ENCODE measurements at regions not wholly inside any gene's neighbourhood (a gene's known extent, or its start where the extent isn't known, plus 50 kb on each side); places are given as distances from the start of the nearest gene placed in this dataset.

GRCh38 chr1:201597551-201598230, 58.8 kb downstream of the NAV1 start:
- no peak overlapping the region for H3K18ac ChIP-seq (ENCODE audit: low read length)
- no peak overlapping the region for H4K91ac ChIP-seq (ENCODE audit: low read depth, low read length)
- H3K14ac ChIP-seq (ENCODE audit: low read length): no peak overlapping the region
- no peak overlapping the region for H3K4ac ChIP-seq (ENCODE audit: low read depth, low read length)
- H2AFZ ChIP-seq (ENCODE audit: insufficient read depth, low read length, poor library complexity): no peak overlapping the region
- H3K9me3 ChIP-seq (ENCODE audit: insufficient read depth, low read depth, low read length): peaks cover 3% of the 10 kb centered on the region
- no peak overlapping the region for H2BK12ac ChIP-seq (ENCODE audit: low read length)
- H3K27me3 ChIP-seq (ENCODE audit: insufficient read depth, low read length): no peaks in the 10 kb centered on the region
- no CpG with 5 or more reads among the region's 15 CpGs for whole genome bisulfite sequencing (ENCODE audit: extremely low coverage, insufficient coverage, insufficient read length)
- H2AK5ac ChIP-seq (ENCODE audit: low read length): no peak overlapping the region
- no peak overlapping the region for H3K27ac ChIP-seq (ENCODE audit: low read depth, low read length)
- no peak for DNase-seq
- peaks cover 14 to 16% of the 10 kb centered on the region in 2 experiments for H3K4me1 ChIP-seq (ENCODE audit: control insufficient read depth in 1 of 2, insufficient read depth in 2 of 2, low read length in 2 of 2)
- no peak overlapping the region for H3K23ac ChIP-seq (ENCODE audit: low read length)
- no peak overlapping the region for H4K8ac ChIP-seq (ENCODE audit: low read depth, low read length)
- no peak overlapping the region for H3K4me2 ChIP-seq (ENCODE audit: low read length)
- peaks cover 11 to 23% of the 10 kb centered on the region in 2 experiments for H3K36me3 ChIP-seq (ENCODE audit: control insufficient read depth in 1 of 2, insufficient read depth in 2 of 2, low read length in 2 of 2)
- no peak overlapping the region for H3K9ac ChIP-seq (ENCODE audit: low read length)
- no peak overlapping the region for H2BK5ac ChIP-seq (ENCODE audit: low read depth, low read length, poor library complexity)
- H3K79me2 ChIP-seq (ENCODE audit: control insufficient read depth, insufficient read depth, low read length, poor library complexity): no peaks in the 10 kb centered on the region
- no peak overlapping the region for H3K4me3 ChIP-seq (ENCODE audit: low read depth, low read length)
- H3K79me1 ChIP-seq (ENCODE audit: low read length): no peaks in the 10 kb centered on the region
- H4K12ac ChIP-seq (ENCODE audit: low read depth, low read length): no peak overlapping the region
- H2BK120ac ChIP-seq (ENCODE audit: insufficient read depth, low read length, poor library complexity): no peak overlapping the region

DNA sequence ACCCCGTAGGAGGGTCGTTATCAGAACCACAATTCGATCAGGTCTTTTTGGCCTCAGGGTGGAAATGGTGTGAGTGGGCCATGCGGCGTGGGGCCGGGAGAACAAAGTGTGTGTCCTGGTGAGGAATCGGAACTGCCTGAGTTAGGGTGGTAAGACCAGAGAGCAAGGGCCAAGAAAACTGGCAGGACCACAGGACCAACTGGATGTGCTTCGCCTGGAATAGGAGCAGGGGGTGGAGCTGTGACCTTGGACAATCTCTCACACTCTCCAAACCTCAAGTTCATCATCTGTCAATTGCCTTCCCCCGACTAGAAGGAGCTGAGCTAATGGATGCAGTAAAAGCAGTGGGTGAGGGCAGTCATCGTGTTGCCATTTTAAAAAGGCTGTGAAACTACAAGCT, 59.5 kb downstream of the NAV1 start:
- Histone ChIP-seq H2AK5ac (ENCODE audit: low read length) (no peak overlapping the region), H3K23ac (ENCODE audit: low read length) (no peak overlapping the region), H3K14ac (ENCODE audit: low read length) (no peak overlapping the region), H3K18ac (ENCODE audit: low read length) (no peak overlapping the region), H2BK5ac (ENCODE audit: low read depth, low read length, poor library complexity) (no peak overlapping the region), H3K9me3 (ENCODE audit: insufficient read depth, low read depth, low read length) (peaks cover 3% of the 10 kb centered on the region), H3K4ac (ENCODE audit: low read depth, low read length) (no peak overlapping the region), H3K27ac (ENCODE audit: low read depth, low read length) (no peak overlapping the region), H3K4me1 (ENCODE audit: control insufficient read depth in 1 of 2, insufficient read depth in 2 of 2, low read length in 2 of 2) (peaks cover 10% of the 10 kb centered on the region in 2 experiments), H2BK12ac (ENCODE audit: low read length) (no peak overlapping the region), H4K8ac (ENCODE audit: low read depth, low read length) (no peak overlapping the region), H3K36me3 (ENCODE audit: control insufficient read depth in 1 of 2, insufficient read depth in 2 of 2, low read length in 2 of 2) (peaks cover 10 to 23% of the 10 kb centered on the region in 2 experiments), H4K12ac (ENCODE audit: low read depth, low read length) (no peak overlapping the region), H3K4me3 (ENCODE audit: low read depth, low read length) (no peak overlapping the region), H3K79me2 (ENCODE audit: control insufficient read depth, insufficient read depth, low read length, poor library complexity) (no peaks in the 10 kb centered on the region), H2BK120ac (ENCODE audit: insufficient read depth, low read length, poor library complexity) (no peak overlapping the region), H3K27me3 (ENCODE audit: insufficient read depth, low read length) (no peaks in the 10 kb centered on the region), H2AFZ (ENCODE audit: insufficient read depth, low read length, poor library complexity) (no peak overlapping the region), H3K79me1 (ENCODE audit: low read length) (no peaks in the 10 kb centered on the region), H3K4me2 (ENCODE audit: low read length) (no peak overlapping the region), H4K91ac (ENCODE audit: low read depth, low read length) (no peak overlapping the region), H3K9ac (ENCODE audit: low read length) (no peak overlapping the region)
- no CpG with 5 or more reads among the region's 10 CpGs for WGBS (ENCODE audit: extremely low coverage, insufficient coverage, insufficient read length)
- DNase-seq: no peak

- H3K23ac ChIP-seq (ENCODE audit: low read length): no peak overlapping the region
Measured at GRCh38 chr1:201598973-201599372, 60.0 kb downstream of the NAV1 start.

DNA sequence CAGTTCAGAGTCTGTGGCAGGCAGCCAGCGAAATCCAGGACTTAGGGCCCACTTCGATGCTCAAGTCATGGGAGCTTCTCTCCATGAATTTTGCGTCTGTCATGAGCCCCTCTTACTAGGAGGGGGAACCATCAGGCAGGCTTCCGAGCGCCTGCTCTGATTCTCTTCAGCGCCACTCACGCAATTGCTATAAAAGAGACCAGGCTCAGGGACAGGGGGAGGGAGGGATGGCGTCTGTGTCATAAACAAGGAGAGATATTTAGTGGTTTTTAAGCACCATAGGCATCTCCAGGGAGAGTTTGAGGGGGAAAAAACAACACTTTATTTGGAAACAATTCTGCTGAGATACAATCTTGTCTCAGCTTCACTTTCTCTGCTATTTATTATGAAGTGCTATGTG, 60.6 kb downstream of the NAV1 start:
- Histone ChIP-seq H4K8ac (ENCODE audit: low read depth, low read length) (no peak overlapping the region), H3K9me3 (ENCODE audit: insufficient read depth, low read depth, low read length) (peaks cover 3% of the 10 kb centered on the region), H3K4me2 (ENCODE audit: low read length) (no peak overlapping the region), H2AFZ (ENCODE audit: insufficient read depth, low read length, poor library complexity) (no peak overlapping the region), H3K14ac (ENCODE audit: low read length) (no peak overlapping the region), H3K79me2 (ENCODE audit: control insufficient read depth, insufficient read depth, low read length, poor library complexity) (no peaks in the 10 kb centered on the region), H3K79me1 (ENCODE audit: low read length) (no peaks in the 10 kb centered on the region), H2BK120ac (ENCODE audit: insufficient read depth, low read length, poor library complexity) (no peak overlapping the region), H3K23ac (ENCODE audit: low read length) (no peak overlapping the region), H3K9ac (ENCODE audit: low read length) (no peak overlapping the region), H3K36me3 (ENCODE audit: control insufficient read depth in 1 of 2, insufficient read depth in 2 of 2, low read length in 2 of 2) (peaks cover 10 to 23% of the 10 kb centered on the region in 2 experiments), H2BK12ac (ENCODE audit: low read length) (no peak overlapping the region), H4K91ac (ENCODE audit: low read depth, low read length) (no peak overlapping the region), H3K27ac (ENCODE audit: low read depth, low read length) (no peak overlapping the region), H2BK5ac (ENCODE audit: low read depth, low read length, poor library complexity) (no peak overlapping the region), H3K4me3 (ENCODE audit: low read depth, low read length) (no peak overlapping the region), H3K27me3 (ENCODE audit: insufficient read depth, low read length) (no peaks in the 10 kb centered on the region), H4K12ac (ENCODE audit: low read depth, low read length) (no peak overlapping the region), H3K4me1 (ENCODE audit: control insufficient read depth in 1 of 2, insufficient read depth in 2 of 2, low read length in 2 of 2) (peaks cover 0 to 2% of the 10 kb centered on the region in 2 experiments), H3K18ac (ENCODE audit: low read length) (no peak overlapping the region), H2AK5ac (ENCODE audit: low read length) (no peak overlapping the region), H3K4ac (ENCODE audit: low read depth, low read length) (no peak overlapping the region)
- DNase-seq: no peak
- WGBS (ENCODE audit: extremely low coverage, insufficient coverage, insufficient read length): no CpG with 5 or more reads among the region's 8 CpGs

More at GRCh38 chr1:201598973-201599372, 60.0 kb downstream of the NAV1 start:
- Histone ChIP-seq H3K79me1 (ENCODE audit: low read length) (no peaks in the 10 kb centered on the region), H3K14ac (ENCODE audit: low read length) (no peak overlapping the region), H3K27me3 (ENCODE audit: insufficient read depth, low read length) (no peaks in the 10 kb centered on the region), H3K18ac (ENCODE audit: low read length) (no peak overlapping the region), H3K36me3 (ENCODE audit: control insufficient read depth in 1 of 2, insufficient read depth in 2 of 2, low read length in 2 of 2) (peaks cover 10 to 23% of the 10 kb centered on the region in 2 experiments), H2BK12ac (ENCODE audit: low read length) (no peak overlapping the region), H3K4me2 (ENCODE audit: low read length) (no peak overlapping the region), H4K91ac (ENCODE audit: low read depth, low read length) (no peak overlapping the region), H3K9ac (ENCODE audit: low read length) (no peak overlapping the region), H3K79me2 (ENCODE audit: control insufficient read depth, insufficient read depth, low read length, poor library complexity) (no peaks in the 10 kb centered on the region), H3K4me1 (ENCODE audit: control insufficient read depth in 1 of 2, insufficient read depth in 2 of 2, low read length in 2 of 2) (peaks cover 5% of the 10 kb centered on the region in 2 experiments), H4K12ac (ENCODE audit: low read depth, low read length) (no peak overlapping the region), H4K8ac (ENCODE audit: low read depth, low read length) (no peak overlapping the region), H3K27ac (ENCODE audit: low read depth, low read length) (no peak overlapping the region), H2BK5ac (ENCODE audit: low read depth, low read length, poor library complexity) (no peak overlapping the region), H2BK120ac (ENCODE audit: insufficient read depth, low read length, poor library complexity) (no peak overlapping the region), H3K9me3 (ENCODE audit: insufficient read depth, low read depth, low read length) (peaks cover 3% of the 10 kb centered on the region), H3K4ac (ENCODE audit: low read depth, low read length) (no peak overlapping the region), H2AFZ (ENCODE audit: insufficient read depth, low read length, poor library complexity) (no peak overlapping the region), H3K4me3 (ENCODE audit: low read depth, low read length) (no peak overlapping the region), H2AK5ac (ENCODE audit: low read length) (no peak overlapping the region)
- WGBS (ENCODE audit: extremely low coverage, insufficient coverage, insufficient read length): no CpG with 5 or more reads among the region's 1 CpG
- no peak for DNase-seq
